ENCODE measurements at regions not wholly inside any gene's neighbourhood (a gene's known extent, or its start where the extent isn't known, plus 50 kb on each side); places are given as distances from the start of the nearest gene placed in this dataset.

DNA sequence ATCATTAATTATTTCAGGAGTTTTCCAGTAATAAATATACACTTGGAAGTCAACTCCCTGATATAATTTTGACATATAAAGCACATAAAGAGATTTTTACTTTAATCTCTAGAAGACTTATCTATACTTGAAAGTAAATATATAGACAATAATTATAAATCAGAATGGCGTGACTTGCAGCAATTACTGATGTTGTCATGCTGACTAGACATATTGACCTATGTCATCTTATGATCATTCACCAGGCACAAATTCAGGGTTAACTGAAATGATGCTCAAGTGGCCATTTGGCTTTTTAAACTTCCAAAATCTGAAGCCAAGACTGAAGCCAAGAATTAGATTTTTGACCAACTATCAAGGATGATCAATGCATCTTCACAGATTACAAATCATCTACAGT, 192.2 kb downstream of the MCHR2 start:
- in situ Hi-C loops (cut with HindIII; ENCODE audit: low sequenced_read_pairs) = no loop called here
- no peak for DNase-seq (ENCODE audit: low read depth)
- TF ChIP-seq, protein P1, sequence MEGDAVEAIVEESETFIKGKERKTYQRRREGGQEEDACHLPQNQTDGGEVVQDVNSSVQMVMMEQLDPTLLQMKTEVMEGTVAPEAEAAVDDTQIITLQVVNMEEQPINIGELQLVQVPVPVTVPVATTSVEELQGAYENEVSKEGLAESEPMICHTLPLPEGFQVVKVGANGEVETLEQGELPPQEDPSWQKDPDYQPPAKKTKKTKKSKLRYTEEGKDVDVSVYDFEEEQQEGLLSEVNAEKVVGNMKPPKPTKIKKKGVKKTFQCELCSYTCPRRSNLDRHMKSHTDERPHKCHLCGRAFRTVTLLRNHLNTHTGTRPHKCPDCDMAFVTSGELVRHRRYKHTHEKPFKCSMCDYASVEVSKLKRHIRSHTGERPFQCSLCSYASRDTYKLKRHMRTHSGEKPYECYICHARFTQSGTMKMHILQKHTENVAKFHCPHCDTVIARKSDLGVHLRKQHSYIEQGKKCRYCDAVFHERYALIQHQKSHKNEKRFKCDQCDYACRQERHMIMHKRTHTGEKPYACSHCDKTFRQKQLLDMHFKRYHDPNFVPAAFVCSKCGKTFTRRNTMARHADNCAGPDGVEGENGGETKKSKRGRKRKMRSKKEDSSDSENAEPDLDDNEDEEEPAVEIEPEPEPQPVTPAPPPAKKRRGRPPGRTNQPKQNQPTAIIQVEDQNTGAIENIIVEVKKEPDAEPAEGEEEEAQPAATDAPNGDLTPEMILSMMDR (IDR thresholded peaks at IDR 0.05; ENCODE audit: low read depth, low read length, missing control alignments) = no peak
- H3K4me3 ChIP-seq (ENCODE audit: low read depth, low read length) = no peak overlapping the region

DNA sequence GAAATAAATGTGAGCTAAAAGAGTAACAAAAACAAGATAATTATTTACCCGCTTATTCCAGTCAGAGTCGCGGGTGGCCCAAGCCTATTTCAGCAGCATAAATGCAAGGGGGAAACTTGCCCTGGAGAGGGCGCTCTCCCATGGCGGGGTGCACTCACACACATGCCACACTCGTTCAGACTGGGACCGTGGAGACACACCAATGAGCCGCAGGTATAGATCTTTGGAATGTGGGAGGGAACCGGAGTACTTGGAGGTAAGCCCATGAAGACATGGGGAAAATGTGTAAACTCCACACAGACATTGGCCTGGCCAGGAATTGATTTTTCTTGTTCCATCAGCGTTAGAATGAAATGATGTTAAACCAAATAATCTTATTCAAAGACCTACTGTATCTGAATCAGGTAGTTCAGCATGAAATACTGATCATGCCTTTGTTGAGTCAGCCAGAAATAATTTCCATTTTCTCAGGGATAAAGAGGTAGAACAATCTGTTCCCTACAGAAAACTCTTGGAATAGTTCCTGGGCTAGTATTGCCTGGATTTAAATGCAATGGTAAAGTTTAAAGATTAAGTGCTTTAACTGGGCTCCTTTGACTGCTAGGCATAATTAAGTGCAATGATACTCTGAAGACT, 191.5 kb downstream of the MCHR2 start:
- H3K4me3 ChIP-seq (ENCODE audit: low read depth, low read length) = no peak overlapping the region
- in situ Hi-C loops (cut with HindIII; ENCODE audit: low sequenced_read_pairs) = no loop called here
- TF ChIP-seq, protein P1 (IDR thresholded peaks at IDR 0.05; ENCODE audit: low read depth, low read length, missing control alignments) = no peak
- no peak for DNase-seq (ENCODE audit: low read depth)

DNA sequence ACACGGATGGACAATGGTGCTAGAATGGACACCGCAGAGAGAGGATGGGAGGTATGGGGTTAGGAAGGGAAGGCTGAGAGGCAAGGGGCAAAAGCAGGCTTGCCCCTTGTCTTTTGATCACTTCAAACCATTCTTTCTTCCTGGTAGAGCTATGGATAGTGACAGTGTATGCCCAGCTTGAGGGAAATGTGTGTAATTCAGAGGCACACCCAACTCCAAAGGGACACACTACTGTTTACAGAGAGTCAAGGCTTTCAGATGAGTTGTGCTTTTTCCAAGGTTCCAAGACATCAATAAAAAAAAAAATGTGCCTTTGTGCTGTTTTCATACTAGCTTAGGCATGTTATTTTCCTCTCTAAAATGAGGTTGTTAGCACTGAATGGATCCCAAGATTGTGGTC, 185.0 kb downstream of the MCHR2 start:
- no peak overlapping the region for H3K4me3 ChIP-seq (ENCODE audit: low read depth, low read length)
- DNase-seq (ENCODE audit: low read depth) = no peak
- in situ Hi-C loops (cut with HindIII; ENCODE audit: low sequenced_read_pairs) = no loop called here
- TF ChIP-seq, protein P1 (IDR thresholded peaks at IDR 0.05; ENCODE audit: low read depth, low read length, missing control alignments) = no peak

DNA sequence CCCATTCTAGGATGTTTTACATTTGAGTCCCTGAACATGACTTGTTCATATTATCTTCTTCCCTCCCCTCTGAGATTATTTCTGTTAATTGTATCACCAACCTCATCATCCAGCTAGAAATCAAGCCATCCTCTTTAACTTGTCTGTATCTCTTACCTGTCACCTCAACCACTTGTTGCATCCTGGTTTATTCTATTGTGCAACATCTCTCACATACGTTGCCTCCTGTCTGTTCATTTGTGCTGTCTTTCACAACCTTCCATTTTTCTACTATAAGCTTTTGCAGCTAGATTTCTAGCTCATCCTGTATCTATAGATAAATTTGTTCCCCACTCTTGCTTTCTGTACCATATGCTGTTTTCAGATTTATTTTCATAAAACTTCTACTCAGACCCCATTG, 183.7 kb downstream of the MCHR2 start:
- no peak for DNase-seq (ENCODE audit: low read depth)
- H3K4me3 ChIP-seq (ENCODE audit: low read depth, low read length) = no peak overlapping the region
- TF ChIP-seq, protein P1 (IDR thresholded peaks at IDR 0.05; ENCODE audit: low read depth, low read length, missing control alignments) = no peak
- in situ Hi-C loops (cut with HindIII; ENCODE audit: low sequenced_read_pairs) = no loop called here

DNA sequence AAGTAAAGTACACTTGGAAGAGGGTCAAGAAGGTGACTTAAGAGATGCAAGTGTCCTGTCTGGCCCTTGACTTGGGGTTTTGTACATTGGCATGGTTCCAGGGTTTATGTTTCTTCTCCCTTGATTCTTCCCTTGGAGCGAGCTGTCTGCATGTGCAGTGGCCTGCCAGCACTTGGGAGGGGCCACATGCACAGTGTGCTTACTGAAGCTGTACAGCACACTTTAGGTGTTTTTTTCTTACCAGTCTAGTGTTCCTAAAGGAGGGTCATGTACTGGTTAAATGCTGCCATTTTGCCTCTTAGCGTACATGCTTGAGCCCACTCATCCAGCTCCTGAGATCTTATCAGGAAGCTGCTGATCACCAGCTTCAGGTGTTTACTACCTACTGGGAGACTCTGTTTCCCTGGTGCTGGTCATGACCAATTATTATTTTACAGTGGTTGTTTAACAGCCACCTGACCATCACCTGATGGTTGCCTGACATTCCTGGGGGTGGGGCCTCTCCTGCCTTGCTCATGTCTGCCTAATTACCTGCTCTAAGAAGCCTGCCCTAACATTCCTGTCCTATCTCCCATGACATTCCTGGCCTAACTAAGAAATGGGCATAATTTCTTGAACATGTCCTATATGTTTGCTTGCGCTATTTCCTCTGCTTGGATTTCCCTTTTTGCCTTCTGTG, 182.9 kb downstream of the MCHR2 start:
- in situ Hi-C loops (cut with HindIII; ENCODE audit: low sequenced_read_pairs) = no loop called here
- no peak for DNase-seq (ENCODE audit: low read depth)

DNA sequence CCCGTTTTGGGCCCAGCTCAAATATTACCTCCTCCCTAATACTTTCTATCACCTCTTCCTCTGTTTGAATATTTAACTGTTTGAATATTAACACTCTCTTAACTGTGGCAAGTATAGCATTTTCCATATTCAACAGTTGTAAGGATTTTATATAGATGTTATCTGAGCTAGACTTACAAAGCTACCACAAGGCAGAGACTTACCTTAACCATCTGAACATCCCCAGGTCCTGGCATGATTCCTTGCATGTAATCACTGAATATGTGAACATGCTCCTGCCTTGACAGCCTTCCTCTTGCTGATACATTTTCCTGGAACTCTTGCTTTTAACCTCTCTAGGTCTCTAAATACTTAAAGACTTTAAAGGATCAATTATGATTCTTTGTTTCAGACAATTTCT, 182.4 kb downstream of the MCHR2 start:
- no peak overlapping the region for H3K4me3 ChIP-seq (ENCODE audit: low read depth, low read length)
- in situ Hi-C loops (cut with HindIII; ENCODE audit: low sequenced_read_pairs) = no loop called here
- no peak for DNase-seq (ENCODE audit: low read depth)
- TF ChIP-seq, protein P1 (IDR thresholded peaks at IDR 0.05; ENCODE audit: low read depth, low read length, missing control alignments) = no peak

More for the DNA sequence above, 182.9 kb downstream of the MCHR2 start:
- TF ChIP-seq, protein P1 (IDR thresholded peaks at IDR 0.05; ENCODE audit: low read depth, low read length, missing control alignments) = no peak
- no peak overlapping the region for H3K4me3 ChIP-seq (ENCODE audit: low read depth, low read length)
